ENCODE measurements at regions not wholly inside any gene's neighbourhood (a gene's known extent, or its start where the extent isn't known, plus 50 kb on each side); places are given as distances from the start of the nearest gene placed in this dataset.

GRCh38 chr5:61697809-61698558, 365.9 kb downstream of the ZSWIM6 start:
- Mint-ChIP-seq H3K4me3 (no peak overlapping the region), H3K9me3 (peaks cover 23% of the 10 kb centered on the region), H3K27me3 (ENCODE audit: low read depth) (no peaks in the 10 kb centered on the region), H3K4me1 (no peaks in the 10 kb centered on the region), H3K36me3 (no peaks in the 10 kb centered on the region), H3K27ac (no peak overlapping the region)
- no peak for DNase-seq (ENCODE audit: low spot score in 2 of 2, unreplicated experiment in 2 of 2)
- no peak for TF ChIP-seq CTCF (IDR thresholded peaks at IDR 0.05; ENCODE audit: unreplicated experiment)

GRCh38 chr5:61701877-61702602, 370.0 kb downstream of the ZSWIM6 start:
- Mint-ChIP-seq H3K4me3 (no peak overlapping the region), H3K36me3 (no peaks in the 10 kb centered on the region), H3K9me3 (no peaks in the 10 kb centered on the region), H3K27ac (no peak overlapping the region), H3K4me1 (no peaks in the 10 kb centered on the region), H3K27me3 (ENCODE audit: low read depth) (peaks cover 7% of the 10 kb centered on the region)
- no peak for TF ChIP-seq CTCF (IDR thresholded peaks at IDR 0.05; ENCODE audit: unreplicated experiment)
- DNase-seq (ENCODE audit: low spot score in 2 of 2, unreplicated experiment in 2 of 2), result no peak

- no peak for DNase-seq (ENCODE audit: low spot score in 2 of 2, unreplicated experiment in 2 of 2)
- Mint-ChIP-seq H3K9me3 (no peaks in the 10 kb centered on the region), H3K4me1 (no peaks in the 10 kb centered on the region), H3K4me3 (no peak overlapping the region), H3K27me3 (ENCODE audit: low read depth) (peaks cover 7% of the 10 kb centered on the region), H3K27ac (no peak overlapping the region), H3K36me3 (no peaks in the 10 kb centered on the region)
- TF ChIP-seq CTCF (IDR thresholded peaks at IDR 0.05; ENCODE audit: unreplicated experiment), result no peak
These were observed 370.7 kb downstream of the ZSWIM6 start for GRCh38 chr5:61702784-61703183.

- H3K36me3 Mint-ChIP-seq, result no peaks in the 10 kb centered on the region
- no peaks in the 10 kb centered on the region for H3K4me1 Mint-ChIP-seq
- H3K9me3 Mint-ChIP-seq, result no peaks in the 10 kb centered on the region
- DNase-seq (ENCODE audit: low spot score in 2 of 2, unreplicated experiment in 2 of 2), result no peak
- no peak overlapping the region for H3K27ac Mint-ChIP-seq
- no peak for TF ChIP-seq CTCF (IDR thresholded peaks at IDR 0.05; ENCODE audit: unreplicated experiment)
- H3K4me3 Mint-ChIP-seq, result no peak overlapping the region
- H3K27me3 Mint-ChIP-seq (ENCODE audit: low read depth), result peaks cover 7% of the 10 kb centered on the region
These were observed 372.2 kb downstream of the ZSWIM6 start for GRCh38 chr5:61704289-61704688.

GRCh38 chr5:61706751-61707150, 374.7 kb downstream of the ZSWIM6 start:
- no peaks in the 10 kb centered on the region for H3K36me3 Mint-ChIP-seq
- H3K4me3 Mint-ChIP-seq, result no peak overlapping the region
- TF ChIP-seq CTCF (IDR thresholded peaks at IDR 0.05; ENCODE audit: unreplicated experiment), result no peak
- peaks cover 7% of the 10 kb centered on the region for H3K27me3 Mint-ChIP-seq (ENCODE audit: low read depth)
- DNase-seq (ENCODE audit: low spot score in 2 of 2, unreplicated experiment in 2 of 2), result no peak
- no peaks in the 10 kb centered on the region for H3K4me1 Mint-ChIP-seq
- peaks cover 14% of the 10 kb centered on the region for H3K9me3 Mint-ChIP-seq
- no peak overlapping the region for H3K27ac Mint-ChIP-seq

Measured in mesothelial cell of epicardium (in vitro differentiated cells).